ENCODE measurements at regions not wholly inside any gene's neighbourhood (a gene's known extent, or its start where the extent isn't known, plus 50 kb on each side); places are given as distances from the start of the nearest gene placed in this dataset.
"Not testable (repeated sequence)": the region's sequence is repeated elsewhere in the genome, so short reads cannot be mapped to it uniquely, and the experiment has no call there.

GRCh38 chr5:50343715-50344114 lies 97.4 kb downstream of the EMB start:
- intact Hi-C loops (cut with micrococcal nuclease), result no loop called here

GRCh38 chr5:50340757-50341156 lies 100.3 kb downstream of the EMB start:
- intact Hi-C loops (cut with micrococcal nuclease), result no loop called here

- intact Hi-C loops (cut with micrococcal nuclease), result not testable (repeated sequence)
Measured at GRCh38 chr5:50330633-50331032, 110.5 kb downstream of the EMB start.

DNA sequence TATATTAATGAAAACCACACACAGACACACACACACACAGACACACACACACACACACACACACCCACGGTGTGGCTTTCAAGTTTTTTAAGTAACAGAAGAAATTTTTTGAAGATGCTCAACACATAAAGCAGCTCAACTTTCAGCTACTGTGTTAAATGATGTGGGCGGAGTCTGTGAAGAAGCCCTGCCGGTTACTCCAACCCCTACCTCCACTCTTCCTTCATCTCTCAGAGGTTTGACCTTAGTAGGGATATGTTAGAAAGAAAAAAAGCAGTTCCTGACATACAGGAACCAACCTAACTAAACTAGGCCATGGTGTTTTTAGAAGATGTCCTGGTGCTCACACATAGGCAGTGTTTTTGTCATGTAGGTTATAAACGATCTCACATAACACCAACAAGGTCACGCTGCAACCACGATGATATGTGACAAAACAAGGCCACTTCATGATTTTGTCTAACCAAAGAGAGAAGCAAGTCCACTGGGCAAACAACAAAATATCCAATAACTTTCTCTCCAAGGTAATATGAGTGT lies 112.8 kb downstream of the EMB start:
- intact Hi-C loops (cut with micrococcal nuclease), result loop anchor here (5.0 kb wide), 1 partner anchor 424 kb away; no protein-coding TSS in a partner anchor

DNA sequence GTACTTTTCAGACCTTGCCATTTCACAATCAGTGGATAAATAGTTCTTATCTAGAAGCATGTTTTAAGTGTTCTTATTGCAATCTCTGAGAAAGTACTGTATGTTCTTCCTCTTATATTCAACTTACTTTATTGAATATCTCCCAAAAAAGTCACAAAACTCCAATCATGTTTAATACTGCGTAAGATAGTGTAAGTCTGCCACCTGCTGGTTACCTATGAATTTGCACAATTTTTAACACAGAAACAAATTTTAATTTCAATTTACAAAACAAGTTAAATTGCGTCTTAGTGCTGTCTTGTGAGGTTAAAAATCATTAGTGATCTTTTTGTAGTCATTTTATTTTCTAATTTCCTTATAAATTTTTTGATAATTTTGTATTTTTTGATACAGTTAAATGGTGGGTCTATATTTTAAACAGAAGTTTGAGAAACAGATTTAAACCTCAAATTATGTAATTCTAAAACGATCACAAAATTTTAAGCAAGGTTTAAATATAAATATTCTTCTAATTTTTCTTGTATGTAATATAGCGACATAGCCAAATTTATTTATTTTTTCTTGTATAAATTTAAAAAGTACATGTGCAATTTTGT lies 115.8 kb downstream of the EMB start:
- intact Hi-C loops (cut with micrococcal nuclease), result loop anchor here (5.0 kb wide), 1 partner anchor 427 kb away; no protein-coding TSS in a partner anchor

- intact Hi-C loops (cut with micrococcal nuclease), result no loop called here
Measured at GRCh38 chr5:50320131-50320749, 120.8 kb downstream of the EMB start.

DNA sequence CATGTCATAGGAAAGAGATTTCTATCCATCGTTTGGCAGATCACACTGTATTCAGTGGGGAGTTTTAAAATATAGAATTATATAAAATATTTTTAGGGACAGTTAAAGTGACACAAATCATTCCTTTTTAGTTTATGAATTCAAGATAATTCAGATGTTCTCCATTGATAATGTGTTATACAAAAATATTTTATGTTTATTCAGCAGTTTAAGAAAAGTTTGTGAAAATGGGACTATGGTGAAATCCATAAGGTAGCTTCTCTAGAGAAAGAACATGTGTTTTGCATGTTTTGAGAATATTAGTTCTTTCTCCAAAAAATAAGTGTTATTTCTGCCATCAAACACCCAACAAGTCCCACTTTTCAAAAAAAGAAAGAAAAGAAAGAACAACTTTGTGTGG lies 122.9 kb downstream of the EMB start:
- intact Hi-C loops (cut with micrococcal nuclease), result no loop called here

GRCh38 chr5:50306488-50306887 lies 134.6 kb downstream of the EMB start:
- intact Hi-C loops (cut with micrococcal nuclease), result not testable (repeated sequence)

- intact Hi-C loops (cut with micrococcal nuclease), result no loop called here
Measured at GRCh38 chr5:50302815-50303490, 138.1 kb downstream of the EMB start.

DNA sequence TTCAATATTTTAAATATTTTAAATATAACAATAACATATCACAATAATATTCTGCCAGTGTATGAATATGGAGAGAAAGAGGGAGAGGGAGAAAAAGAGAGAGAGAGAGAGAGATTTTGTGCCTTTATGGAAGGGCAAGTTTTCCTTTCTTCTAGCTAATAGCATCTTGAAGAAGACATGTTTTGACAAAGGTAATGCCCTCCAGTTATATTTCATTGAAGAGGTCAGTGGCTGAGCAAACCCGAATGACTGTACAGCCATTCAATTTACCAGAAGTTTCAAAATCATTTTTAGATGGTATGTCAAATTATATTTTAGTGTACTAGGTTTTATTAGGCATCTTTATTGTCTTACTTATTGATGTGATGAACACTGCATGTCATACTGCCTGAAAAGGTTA lies 139.3 kb downstream of the EMB start:
- intact Hi-C loops (cut with micrococcal nuclease), result no loop called here

DNA sequence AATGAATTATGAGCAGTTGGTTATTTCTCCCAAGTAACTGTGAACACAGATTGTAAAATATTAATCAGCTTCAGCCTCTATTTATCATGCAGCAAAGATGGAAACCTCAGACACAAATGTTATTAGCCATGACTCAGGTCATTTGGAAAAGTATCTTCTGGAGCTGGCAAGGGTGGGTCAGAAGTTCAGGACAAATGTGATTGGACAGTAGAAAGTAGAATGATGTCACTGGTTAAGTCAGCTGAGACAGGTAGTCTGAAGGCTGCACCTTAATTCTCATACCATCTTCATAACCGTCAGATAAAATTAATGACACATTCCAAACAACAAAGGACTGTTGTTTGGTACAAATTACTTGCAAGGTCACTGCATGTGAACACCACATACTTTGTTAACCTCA lies 140.2 kb downstream of the EMB start:
- intact Hi-C loops (cut with micrococcal nuclease), result no loop called here

- intact Hi-C loops (cut with micrococcal nuclease), result no loop called here
Measured at GRCh38 chr5:50299896-50300295, 141.2 kb downstream of the EMB start.

- intact Hi-C loops (cut with micrococcal nuclease), result no loop called here
Measured at GRCh38 chr5:50292735-50293394, 148.2 kb downstream of the EMB start.

DNA sequence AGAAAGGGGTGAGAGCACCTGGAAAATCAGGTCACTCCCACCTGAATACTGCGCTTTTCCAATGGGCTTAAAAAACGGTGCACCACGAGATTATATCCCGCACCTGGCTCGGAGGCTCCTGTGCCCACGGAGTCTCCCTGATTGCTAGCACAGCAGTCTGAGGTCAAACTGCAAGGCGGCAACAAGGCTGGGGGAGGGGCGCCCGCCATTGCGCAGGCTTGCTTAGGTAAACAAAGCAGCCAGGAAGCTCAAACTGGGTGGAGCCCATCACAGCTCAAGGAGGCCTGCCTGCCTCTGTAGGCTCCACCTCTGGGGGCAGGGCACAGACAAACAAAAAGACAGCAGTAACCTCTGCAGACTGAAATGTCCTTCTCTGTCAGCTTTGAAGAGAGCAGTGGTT lies 160.6 kb downstream of the EMB start:
- intact Hi-C loops (cut with micrococcal nuclease), result not testable (repeated sequence)

Measured in T-helper 2 cell treated with Interferon-gamma antibody and Interleukin-4, amounts not matched to agents 100 ng/mL and 5 ng/mL, for 36 hours (primary cell).